OCI-LY1 (cell line): ENCODE measurements at regions not wholly inside any gene's neighbourhood (a gene's known extent, or its start where the extent isn't known, plus 50 kb on each side); places are given as distances from the start of the nearest gene placed in this dataset.

Experiments
- H2AFZ ChIP-seq: fragments of 200-600 bp; sonication (generic), shearing (Covaris generic); 2 replicates; pipeline ENCODE4 v1.6.0; 2014; ENCODE audit warnings: antibody characterized with exemption, mild to moderate bottlenecking, low read length
- H3F3A ChIP-seq: fragments of 200-600 bp; sonication (generic), shearing (Covaris generic); 2 replicates; pipeline ENCODE4 v1.6.0; 2014; ENCODE audit warnings: mild to moderate bottlenecking, antibody characterized with exemption, low read length, moderate library complexity; ENCODE audit not compliant: insufficient read depth
- H3K27ac ChIP-seq: fragments of 200-600 bp; sonication (generic); 2 replicates; pipeline ENCODE4 v1.5.1; 2014; ENCODE audit warnings: low read length, mixed run types, mild to moderate bottlenecking, low read depth; ENCODE audit not compliant: poor library complexity, severe bottlenecking
- H3K27me3 ChIP-seq: fragments of 200-600 bp; sonication (generic); 2 replicates; pipeline ENCODE4 v1.6.0; 2014; ENCODE audit warnings: antibody characterized with exemption, mild to moderate bottlenecking, low read length, moderate library complexity; ENCODE audit not compliant: insufficient read depth
- H3K36me3 ChIP-seq: fragments of 200-600 bp; sonication (generic); 2 replicates; pipeline ENCODE4 v1.6.1; 2014; ENCODE audit warnings: mild to moderate bottlenecking, antibody characterized with exemption, low read length, moderate library complexity, mixed read lengths; ENCODE audit not compliant: insufficient read depth
- H3K4me1 ChIP-seq: fragments of 200-600 bp; sonication (generic); 2 replicates; pipeline ENCODE4 v1.5.1; 2014; ENCODE audit warnings: mild to moderate bottlenecking, low read length, moderate library complexity; ENCODE audit not compliant: insufficient read depth, severe bottlenecking
- H3K4me2 ChIP-seq: fragments of 200-600 bp; sonication (generic), shearing (Covaris generic); 2 replicates; pipeline ENCODE4 v1.6.1; 2014; ENCODE audit warnings: low read length
- H3K4me3 ChIP-seq: fragments of 200-600 bp; sonication (generic); 2 replicates; pipeline ENCODE4 v1.5.1; 2014; ENCODE audit warnings: low read length, low read depth, mild to moderate bottlenecking, mixed read lengths; ENCODE audit not compliant: poor library complexity, severe bottlenecking
- H3K79me2 ChIP-seq: fragments of 200-600 bp; shearing (Covaris generic); 2 replicates; pipeline ENCODE4 v1.6.1; 2016; ENCODE audit warnings: mixed run types, low read length, mixed read lengths; ENCODE audit not compliant: insufficient read depth
- H3K9ac ChIP-seq: fragments of 200-600 bp; sonication (generic), shearing (Covaris generic); 2 replicates; pipeline ENCODE4 v1.6.1; 2014; ENCODE audit warnings: mild to moderate bottlenecking, low read length, mixed read lengths
- H3K9me2 ChIP-seq: fragments of 200-600 bp; sonication (generic), shearing (Covaris generic); 2 replicates; pipeline ENCODE4 v1.6.1; 2014; ENCODE audit warnings: low read depth, mild to moderate bottlenecking, low read length, mixed read lengths
- H3K9me3 ChIP-seq: fragments of 200-600 bp; shearing (Covaris generic); 2 replicates; pipeline ENCODE4 v1.6.1; 2014; ENCODE audit warnings: low read length, mixed read lengths
- H4K20me1 ChIP-seq: fragments of 200-600 bp; sonication (generic), shearing (Covaris generic); 2 replicates; pipeline ENCODE4 v1.6.0; 2016; ENCODE audit warnings: mild to moderate bottlenecking, low read length; ENCODE audit not compliant: insufficient read depth
- EZH2 ChIP-seq: fragments of 200-600 bp; sonication (generic), shearing (Covaris generic); IDR thresholded peaks from 2 replicates; pipeline ENCODE4 v1.8.0; 2017; ENCODE audit warnings: borderline replicate concordance, mixed run types, mild to moderate bottlenecking, antibody characterized with exemption, low read length, moderate library complexity, mixed read lengths
- TF ChIP-seq, protein P1 (sequence below): fragments of 200-600 bp; sonication (generic), shearing (Covaris generic); IDR thresholded peaks from 2 replicates; pipeline ENCODE4 v1.5.1; 2017; ENCODE audit warnings: mild to moderate bottlenecking, antibody characterized with exemption, low read length, moderate library complexity, mixed read lengths

DNA sequence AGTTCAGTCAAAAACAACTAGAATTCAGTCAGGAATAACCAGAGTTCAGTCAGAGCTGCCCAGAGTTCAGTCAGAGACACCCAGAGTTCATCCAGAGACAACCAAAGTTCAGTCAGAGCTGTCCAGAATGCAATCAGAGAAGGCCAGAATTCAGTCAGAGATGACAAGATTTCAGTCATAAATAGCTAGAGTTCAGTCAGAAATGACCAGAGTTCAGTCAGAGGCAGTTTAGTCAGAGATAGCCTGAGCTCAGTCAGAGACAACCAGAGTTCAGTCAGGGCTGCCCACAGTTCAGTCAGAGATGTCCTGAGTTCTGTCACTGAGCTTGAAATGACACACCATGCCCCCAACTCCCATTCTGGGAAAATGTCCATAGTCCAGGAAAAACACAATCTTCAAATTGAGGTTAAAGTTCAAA lies 1102.8 kb downstream of the BCL11B start:
- Histone ChIP-seq H3F3A (no peaks in the 10 kb centered on the region), H3K79me2 (no peaks in the 10 kb centered on the region), H3K4me3 (no peak overlapping the region), H3K27ac (no peak overlapping the region), H4K20me1 (no peaks in the 10 kb centered on the region), H3K9ac (no peak overlapping the region), H3K9me3 (no peaks in the 10 kb centered on the region), H2AFZ (no peak overlapping the region), H3K9me2 (no peaks in the 10 kb centered on the region), H3K4me2 (no peak overlapping the region), H3K27me3 (0 out of 2 replicates have a peak, but pooled peaks cover 5% of the 10 kb centered on the region), H3K36me3 (no peaks in the 10 kb centered on the region), H3K4me1 (no peaks in the 10 kb centered on the region)
- no peak for TF ChIP-seq EZH2
- TF ChIP-seq, protein P1, sequence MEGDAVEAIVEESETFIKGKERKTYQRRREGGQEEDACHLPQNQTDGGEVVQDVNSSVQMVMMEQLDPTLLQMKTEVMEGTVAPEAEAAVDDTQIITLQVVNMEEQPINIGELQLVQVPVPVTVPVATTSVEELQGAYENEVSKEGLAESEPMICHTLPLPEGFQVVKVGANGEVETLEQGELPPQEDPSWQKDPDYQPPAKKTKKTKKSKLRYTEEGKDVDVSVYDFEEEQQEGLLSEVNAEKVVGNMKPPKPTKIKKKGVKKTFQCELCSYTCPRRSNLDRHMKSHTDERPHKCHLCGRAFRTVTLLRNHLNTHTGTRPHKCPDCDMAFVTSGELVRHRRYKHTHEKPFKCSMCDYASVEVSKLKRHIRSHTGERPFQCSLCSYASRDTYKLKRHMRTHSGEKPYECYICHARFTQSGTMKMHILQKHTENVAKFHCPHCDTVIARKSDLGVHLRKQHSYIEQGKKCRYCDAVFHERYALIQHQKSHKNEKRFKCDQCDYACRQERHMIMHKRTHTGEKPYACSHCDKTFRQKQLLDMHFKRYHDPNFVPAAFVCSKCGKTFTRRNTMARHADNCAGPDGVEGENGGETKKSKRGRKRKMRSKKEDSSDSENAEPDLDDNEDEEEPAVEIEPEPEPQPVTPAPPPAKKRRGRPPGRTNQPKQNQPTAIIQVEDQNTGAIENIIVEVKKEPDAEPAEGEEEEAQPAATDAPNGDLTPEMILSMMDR = no peak

DNA sequence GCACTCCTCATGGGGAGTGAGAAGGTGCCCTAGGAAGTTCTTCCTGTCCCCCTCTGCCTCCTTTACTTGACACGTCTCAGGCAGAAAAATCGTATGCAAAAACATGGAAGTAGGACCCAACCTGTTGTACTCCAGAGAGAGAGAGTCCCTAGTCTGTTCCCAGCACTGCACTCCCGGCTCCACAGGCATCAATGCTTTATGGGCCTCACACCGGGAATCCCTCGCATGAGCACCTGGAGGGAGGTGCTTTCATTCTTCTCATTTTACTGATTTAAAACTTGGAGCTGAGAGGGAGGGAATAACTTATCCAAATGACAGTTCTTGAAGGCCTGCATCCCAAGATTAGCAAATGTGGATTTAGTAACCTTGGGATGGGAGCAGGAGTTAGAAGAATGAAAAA lies 1101.4 kb downstream of the BCL11B start:
- H3F3A ChIP-seq = no peaks in the 10 kb centered on the region
- H3K9me2 ChIP-seq = no peaks in the 10 kb centered on the region
- H3K4me3 ChIP-seq = no peak overlapping the region
- TF ChIP-seq, protein P1 = no peak
- no peak for TF ChIP-seq EZH2
- 0 out of 2 replicates have a peak, but pooled peaks cover 5% of the 10 kb centered on the region for H3K27me3 ChIP-seq
- no peak overlapping the region for H3K4me2 ChIP-seq
- no peaks in the 10 kb centered on the region for H4K20me1 ChIP-seq
- no peaks in the 10 kb centered on the region for H3K9me3 ChIP-seq
- H3K27ac ChIP-seq = no peak overlapping the region
- H2AFZ ChIP-seq = no peak overlapping the region
- H3K9ac ChIP-seq = no peak overlapping the region
- H3K79me2 ChIP-seq = no peaks in the 10 kb centered on the region
- no peaks in the 10 kb centered on the region for H3K36me3 ChIP-seq
- H3K4me1 ChIP-seq = no peaks in the 10 kb centered on the region

DNA sequence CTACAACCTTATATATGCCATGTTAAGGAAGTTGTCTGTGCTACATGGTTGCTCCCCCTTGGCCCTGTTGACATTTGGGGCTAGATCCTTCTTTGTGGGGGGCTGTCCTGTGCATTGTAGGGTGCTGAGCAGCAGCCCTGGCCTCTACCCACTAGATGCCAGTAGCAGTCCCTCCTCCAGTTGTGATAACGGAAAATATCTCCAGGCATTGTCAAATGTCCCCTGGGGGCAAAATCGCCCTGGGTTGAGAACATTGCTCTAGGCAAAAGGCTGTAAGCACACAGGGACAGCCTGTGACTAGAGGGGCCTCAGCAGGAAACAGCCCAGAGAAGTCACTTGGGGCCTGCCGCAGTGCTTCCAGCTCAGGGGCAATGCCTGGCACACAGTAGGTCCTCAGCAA lies 1100.3 kb downstream of the BCL11B start:
- no peaks in the 10 kb centered on the region for H3K79me2 ChIP-seq
- no peaks in the 10 kb centered on the region for H3F3A ChIP-seq
- H3K4me2 ChIP-seq = no peak overlapping the region
- no peaks in the 10 kb centered on the region for H3K9me2 ChIP-seq
- no peak overlapping the region for H3K4me3 ChIP-seq
- H3K9ac ChIP-seq = no peak overlapping the region
- H3K9me3 ChIP-seq = no peaks in the 10 kb centered on the region
- no peaks in the 10 kb centered on the region for H3K4me1 ChIP-seq
- 0 out of 2 replicates have a peak, but pooled peaks cover 3% of the 10 kb centered on the region for H3K27me3 ChIP-seq
- H4K20me1 ChIP-seq = no peaks in the 10 kb centered on the region
- no peak overlapping the region for H3K27ac ChIP-seq
- no peak overlapping the region for H2AFZ ChIP-seq
- TF ChIP-seq, protein P1 = no peak
- TF ChIP-seq EZH2 = no peak
- no peaks in the 10 kb centered on the region for H3K36me3 ChIP-seq
